Suprapubic skin (tissue), 3 donors: ENCODE measurements at regions not wholly inside any gene's neighbourhood (a gene's known extent, or its start where the extent isn't known, plus 50 kb on each side); places are given as distances from the start of the nearest gene placed in this dataset.

Experiments
- CTCF ChIP-seq, 2 donors: fragments of 200-600 bp in 1 of 2; fragments of 450-650 bp in 1 of 2; sonication (generic) in 1 of 2; IDR thresholded peaks; one replicate each; pipeline ENCODE4 v1.5.1; 2016 to 2019; ENCODE audit warnings: antibody characterized with exemption in 2 of 2, mild to moderate bottlenecking in 1 of 2, moderate library complexity in 1 of 2
- EP300 ChIP-seq: sonication (generic); formaldehyde crosslinking; IDR thresholded peaks from one replicate; pipeline ENCODE4 v1.6.1; 2017; ENCODE audit warnings: antibody characterized with exemption
- POLR2A ChIP-seq, 2 donors: fragments of 450-650 bp; IDR thresholded peaks; one replicate each; pipeline ENCODE4 v1.6.1; 2017; ENCODE audit warnings: antibody characterized with exemption in 2 of 2, mild to moderate bottlenecking in 2 of 2, moderate library complexity in 2 of 2

- TF ChIP-seq CTCF (IDR thresholded peaks at IDR 0.05) (no peak), POLR2A (IDR thresholded peaks at IDR 0.05) (no peak), EP300 (no peak)
These were observed 88.7 kb upstream of the UBE2E2 start for GRCh38 chr3:23114432-23114831.
